ENCODE measurements at regions not wholly inside any gene's neighbourhood (a gene's known extent, or its start where the extent isn't known, plus 50 kb on each side); places are given as distances from the start of the nearest gene placed in this dataset.

GRCh38 chr3:182226995-182227394 is 515.3 kb downstream of the SOX2 start:
- TF ChIP-seq, protein P1, sequence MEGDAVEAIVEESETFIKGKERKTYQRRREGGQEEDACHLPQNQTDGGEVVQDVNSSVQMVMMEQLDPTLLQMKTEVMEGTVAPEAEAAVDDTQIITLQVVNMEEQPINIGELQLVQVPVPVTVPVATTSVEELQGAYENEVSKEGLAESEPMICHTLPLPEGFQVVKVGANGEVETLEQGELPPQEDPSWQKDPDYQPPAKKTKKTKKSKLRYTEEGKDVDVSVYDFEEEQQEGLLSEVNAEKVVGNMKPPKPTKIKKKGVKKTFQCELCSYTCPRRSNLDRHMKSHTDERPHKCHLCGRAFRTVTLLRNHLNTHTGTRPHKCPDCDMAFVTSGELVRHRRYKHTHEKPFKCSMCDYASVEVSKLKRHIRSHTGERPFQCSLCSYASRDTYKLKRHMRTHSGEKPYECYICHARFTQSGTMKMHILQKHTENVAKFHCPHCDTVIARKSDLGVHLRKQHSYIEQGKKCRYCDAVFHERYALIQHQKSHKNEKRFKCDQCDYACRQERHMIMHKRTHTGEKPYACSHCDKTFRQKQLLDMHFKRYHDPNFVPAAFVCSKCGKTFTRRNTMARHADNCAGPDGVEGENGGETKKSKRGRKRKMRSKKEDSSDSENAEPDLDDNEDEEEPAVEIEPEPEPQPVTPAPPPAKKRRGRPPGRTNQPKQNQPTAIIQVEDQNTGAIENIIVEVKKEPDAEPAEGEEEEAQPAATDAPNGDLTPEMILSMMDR (IDR thresholded peaks at IDR 0.05; ENCODE audit: low read length), result no peak
- TF ChIP-seq EZH2 (IDR thresholded peaks at IDR 0.05; ENCODE audit: borderline replicate concordance, low read length), result no peak

All from OCI-LY1 (cell line).